ENCODE measurements at regions not wholly inside any gene's neighbourhood (a gene's known extent, or its start where the extent isn't known, plus 50 kb on each side); places are given as distances from the start of the nearest gene placed in this dataset.

GRCh38 chr5:138631096-138631928 is 56.1 kb upstream of the HSPA9 start:
- TF ChIP-seq CTCF (IDR thresholded peaks at IDR 0.05; ENCODE audit: low read depth, low read length) = no peak
- no peak for TF ChIP-seq EZH2phosphoT487 (IDR thresholded peaks at IDR 0.05; ENCODE audit: low read depth)

Measured in OCI-LY3 (cell line).